ENCODE measurements at regions not wholly inside any gene's neighbourhood (a gene's known extent, or its start where the extent isn't known, plus 50 kb on each side); places are given as distances from the start of the nearest gene placed in this dataset.

DNA sequence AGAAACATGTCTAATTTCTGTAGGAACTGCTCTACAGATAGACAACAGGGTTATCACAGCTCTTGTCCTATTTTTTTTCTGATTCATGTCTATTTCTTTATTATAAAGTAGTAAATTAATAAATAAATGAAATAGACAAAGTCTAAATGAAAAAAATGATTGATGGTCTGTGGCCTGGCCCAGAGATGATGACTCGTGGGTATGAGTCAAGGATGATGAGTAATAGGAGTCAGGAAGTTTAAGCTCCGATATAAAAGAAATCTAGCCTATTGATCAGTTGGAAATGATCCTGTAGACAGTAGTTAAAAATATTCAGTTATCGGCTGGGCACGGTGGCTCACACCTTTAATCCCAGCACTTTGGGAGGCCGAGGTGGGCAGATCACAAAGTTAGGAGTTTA lies 90.6 kb upstream of the RTL1 start:
- WGBS, 2 experiments (ENCODE audit: low coverage in 1 of 2, low lambda C conversion rate in 2 of 2, missing lambda C conversion rate in 2 of 2), result 53 to 55% methylated on average over 5 of the region's 5 CpGs
- in situ Hi-C loops (cut with MboI), result no loop called here
- H3F3A ChIP-seq (ENCODE audit: insufficient read depth), result peaks cover 32% of the 10 kb centered on the region
- TF ChIP-seq EZH2 (IDR thresholded peaks at IDR 0.05; ENCODE audit: insufficient read depth, poor library complexity, severe bottlenecking), result no peak
- TF ChIP-seq EZH2phosphoT487 (IDR thresholded peaks at IDR 0.05; ENCODE audit: insufficient read depth, low read depth), result no peak
- H3K9me2 ChIP-seq (ENCODE audit: insufficient read depth), result no peaks in the 10 kb centered on the region
- no peaks in the 10 kb centered on the region for H3K27me3 ChIP-seq (replicated peaks; ENCODE audit: insufficient read depth)
- H3K9ac ChIP-seq, result no peak overlapping the region
- peak; percentile 48 for DNase-seq
- H4K20me1 ChIP-seq (ENCODE audit: insufficient read depth), result 0 out of 2 replicates have a peak, but pooled peaks cover 5% of the 10 kb centered on the region
- no peak overlapping the region for H3K4me3 ChIP-seq
- H2AFZ ChIP-seq, result no peak overlapping the region
- peaks cover 17% of the 10 kb centered on the region for H3K4me1 ChIP-seq (ENCODE audit: insufficient read depth)
- H3K4me2 ChIP-seq (ENCODE audit: unreplicated experiment), result no peak overlapping the region
- H3K79me2 ChIP-seq (ENCODE audit: insufficient read depth), result peaks cover 9% of the 10 kb centered on the region
- H3K9me3 ChIP-seq (ENCODE audit: low read depth), result no peaks in the 10 kb centered on the region
- peaks cover 7% of the 10 kb centered on the region; the same call in 1 of the 2 replicates for H3K36me3 ChIP-seq (ENCODE audit: low read depth)
- H3K27ac ChIP-seq, result peak overlapping the region; percentile 40; the same call in 1 of the 2 replicates

DNA sequence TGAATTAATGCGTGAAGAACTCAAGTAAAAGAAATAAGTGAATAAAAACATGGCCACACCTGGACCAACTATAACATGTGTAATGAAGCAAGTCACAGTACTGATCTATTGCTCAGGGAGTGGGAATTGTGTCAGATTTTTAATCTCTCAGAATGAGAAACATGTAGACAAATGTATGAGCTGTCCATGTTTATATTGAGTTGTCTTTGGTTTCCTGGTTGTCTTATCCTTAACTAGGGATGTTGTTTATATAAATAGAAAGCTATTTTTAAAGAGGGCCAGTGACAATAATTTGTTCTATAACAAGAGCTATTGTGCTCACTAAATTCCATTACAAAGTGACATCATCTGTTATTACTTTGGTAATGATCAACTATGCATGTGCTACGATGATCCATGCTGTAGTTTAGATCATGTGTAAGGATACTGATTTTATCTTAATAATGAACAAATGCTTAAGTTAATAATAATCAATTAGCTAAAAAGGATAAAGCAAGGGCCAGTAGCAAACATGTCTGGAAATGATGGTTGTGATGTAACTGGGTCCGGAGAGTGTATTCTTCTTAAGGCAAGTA lies 91.3 kb upstream of the RTL1 start:
- Histone ChIP-seq H2AFZ (no peak overlapping the region), H3F3A (ENCODE audit: insufficient read depth) (peaks cover 30% of the 10 kb centered on the region), H3K79me2 (ENCODE audit: insufficient read depth) (peaks cover 9% of the 10 kb centered on the region), H3K4me2 (ENCODE audit: unreplicated experiment) (no peak overlapping the region), H3K9me2 (ENCODE audit: insufficient read depth) (no peaks in the 10 kb centered on the region), H3K4me1 (ENCODE audit: insufficient read depth) (peaks cover 11% of the 10 kb centered on the region), H3K27me3 (replicated peaks; ENCODE audit: insufficient read depth) (no peaks in the 10 kb centered on the region), H4K20me1 (ENCODE audit: insufficient read depth) (0 out of 2 replicates have a peak, but pooled peaks cover 5% of the 10 kb centered on the region), H3K4me3 (no peak overlapping the region), H3K36me3 (ENCODE audit: low read depth) (peaks cover 4% of the 10 kb centered on the region; the same call in 1 of the 2 replicates), H3K9ac (no peak overlapping the region), H3K9me3 (ENCODE audit: low read depth) (no peaks in the 10 kb centered on the region), H3K27ac (peak overlapping the region; percentile 40; the same call in 1 of the 2 replicates)
- DNase-seq, result peak; percentile 36
- in situ Hi-C loops (cut with MboI), result no loop called here
- WGBS, 2 experiments (ENCODE audit: low coverage in 1 of 2, low lambda C conversion rate in 2 of 2, missing lambda C conversion rate in 2 of 2), result 57 to 61% methylated on average over 3 of the region's 3 CpGs
- no peak for TF ChIP-seq EZH2phosphoT487 (IDR thresholded peaks at IDR 0.05; ENCODE audit: insufficient read depth, low read depth)
- no peak for TF ChIP-seq EZH2 (IDR thresholded peaks at IDR 0.05; ENCODE audit: insufficient read depth, poor library complexity, severe bottlenecking)

DNA sequence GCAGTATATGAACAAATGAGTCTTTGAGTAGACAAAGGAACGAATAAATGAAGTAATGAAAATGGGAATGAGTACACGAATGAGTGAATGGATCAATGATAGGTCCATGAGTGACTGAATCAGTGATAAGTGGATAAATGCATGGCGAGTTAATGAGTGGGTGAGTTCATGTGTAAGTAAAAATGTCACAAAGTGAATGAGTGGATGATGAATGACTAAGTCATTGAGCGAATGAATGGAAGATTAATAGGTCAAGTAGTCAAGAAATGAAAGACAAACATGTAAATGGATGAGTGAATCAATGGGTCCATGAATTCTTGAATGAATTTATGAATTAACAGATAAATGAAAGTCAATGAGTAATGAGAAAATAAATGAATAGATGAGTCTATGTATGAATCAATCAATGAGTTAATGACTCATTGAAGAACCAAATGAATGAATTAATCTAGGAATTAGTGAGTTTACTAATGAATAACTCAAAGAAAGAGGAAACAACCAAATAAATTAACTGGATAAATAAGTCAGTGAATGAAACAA lies 97.3 kb upstream of the RTL1 start:
- Histone ChIP-seq H3K4me2 (ENCODE audit: unreplicated experiment) (peak overlapping the region; percentile 15), H2AFZ (no peak overlapping the region), H3F3A (ENCODE audit: insufficient read depth) (peaks cover 35% of the 10 kb centered on the region), H3K79me2 (ENCODE audit: insufficient read depth) (peaks cover 16% of the 10 kb centered on the region; the same call in 1 of the 2 replicates), H3K36me3 (ENCODE audit: low read depth) (no peaks in the 10 kb centered on the region; the same call in 1 of the 2 replicates), H3K9me3 (ENCODE audit: low read depth) (no peaks in the 10 kb centered on the region), H3K9me2 (ENCODE audit: insufficient read depth) (peaks cover 5% of the 10 kb centered on the region; the same call in 1 of the 2 replicates), H3K4me1 (ENCODE audit: insufficient read depth) (peaks cover 23% of the 10 kb centered on the region), H3K27me3 (replicated peaks; ENCODE audit: insufficient read depth) (no peaks in the 10 kb centered on the region), H4K20me1 (ENCODE audit: insufficient read depth) (0 out of 2 replicates have a peak, but pooled peaks cover 3% of the 10 kb centered on the region), H3K4me3 (no peak overlapping the region), H3K27ac (peak overlapping the region; percentile 86), H3K9ac (no peak overlapping the region)
- in situ Hi-C loops (cut with MboI), result no loop called here
- TF ChIP-seq EZH2phosphoT487 (IDR thresholded peaks at IDR 0.05; ENCODE audit: insufficient read depth, low read depth), result no peak
- no peak for TF ChIP-seq EZH2 (IDR thresholded peaks at IDR 0.05; ENCODE audit: insufficient read depth, poor library complexity, severe bottlenecking)
- no peak for DNase-seq
- WGBS, 2 experiments (ENCODE audit: low coverage in 1 of 2, low lambda C conversion rate in 2 of 2, missing lambda C conversion rate in 2 of 2), result 49 to 53% methylated on average over 4 of the region's 4 CpGs

DNA sequence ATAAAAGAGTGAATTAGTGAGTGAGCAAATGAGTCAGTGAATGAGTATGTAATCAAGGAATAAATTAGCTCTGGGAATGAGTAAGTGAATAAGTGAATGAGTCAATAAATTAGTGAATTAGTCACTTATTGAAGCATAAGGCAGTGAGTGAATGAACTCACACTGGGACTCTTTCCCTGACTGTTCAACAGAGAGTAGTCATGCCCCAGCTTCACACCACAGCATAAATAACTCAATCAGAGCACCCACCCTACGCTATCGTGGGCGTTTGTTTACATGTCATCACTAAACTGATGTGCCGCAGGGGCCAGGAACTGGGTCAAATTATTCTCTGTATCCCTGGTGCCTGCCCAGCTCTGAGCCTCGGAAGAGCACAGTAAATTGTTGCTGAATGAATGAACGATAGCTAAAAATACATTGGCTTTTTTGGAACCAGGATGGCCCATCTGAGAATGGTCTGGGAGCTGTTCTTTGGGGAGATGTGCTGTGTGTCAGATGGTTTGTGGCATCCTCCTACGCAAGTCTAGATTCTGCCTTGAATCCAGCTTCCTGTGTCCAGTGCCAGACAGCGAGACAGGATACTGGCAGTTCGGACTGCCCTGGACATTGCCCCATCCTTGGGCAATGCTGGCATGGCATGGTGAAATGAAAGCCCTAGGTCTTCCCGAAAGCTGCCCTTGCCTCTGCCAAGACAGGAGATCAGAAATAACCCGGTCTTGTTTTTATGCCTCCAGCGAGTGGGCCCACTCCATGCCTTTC lies 98.0 kb upstream of the RTL1 start:
- 20 to 32% methylated on average over 12 of the region's 12 CpGs for WGBS, 2 experiments (ENCODE audit: low coverage in 1 of 2, low lambda C conversion rate in 2 of 2, missing lambda C conversion rate in 2 of 2)
- in situ Hi-C loops (cut with MboI), result no loop called here
- Histone ChIP-seq H3K4me1 (ENCODE audit: insufficient read depth) (peaks cover 23% of the 10 kb centered on the region), H3K9me3 (ENCODE audit: low read depth) (no peaks in the 10 kb centered on the region), H3K27me3 (replicated peaks; ENCODE audit: insufficient read depth) (no peaks in the 10 kb centered on the region), H3K4me3 (no peak overlapping the region), H4K20me1 (ENCODE audit: insufficient read depth) (no peaks in the 10 kb centered on the region), H3K79me2 (ENCODE audit: insufficient read depth) (peaks cover 11% of the 10 kb centered on the region; the same call in 1 of the 2 replicates), H3K9me2 (ENCODE audit: insufficient read depth) (peaks cover 5% of the 10 kb centered on the region; the same call in 1 of the 2 replicates), H3K9ac (peak overlapping the region; percentile 47; the same call in 1 of the 2 replicates), H3K27ac (peak overlapping the region; percentile 86), H3K4me2 (ENCODE audit: unreplicated experiment) (peak overlapping the region; percentile 46), H3K36me3 (ENCODE audit: low read depth) (no peaks in the 10 kb centered on the region; the same call in 1 of the 2 replicates), H3F3A (ENCODE audit: insufficient read depth) (peaks cover 35% of the 10 kb centered on the region), H2AFZ (no peak overlapping the region)
- TF ChIP-seq EZH2 (IDR thresholded peaks at IDR 0.05; ENCODE audit: insufficient read depth, poor library complexity, severe bottlenecking) (no peak), EZH2phosphoT487 (IDR thresholded peaks at IDR 0.05; ENCODE audit: insufficient read depth, low read depth) (peak; percentile 72; the same call in 1 of the 2 replicates)
- peak; percentile 91 for DNase-seq
